Keratinocyte (primary cell): ENCODE measurements at regions not wholly inside any gene's neighbourhood (a gene's known extent, or its start where the extent isn't known, plus 50 kb on each side); places are given as distances from the start of the nearest gene placed in this dataset.

Experiments
- CTCF ChIP-seq, 3 experiments: IDR thresholded peaks in 1 of 3; conservative IDR thresholded peaks in 1 of 3; optimal IDR thresholded peaks in 1 of 3; 2 replicates in 2 of 3; 3 replicates in 1 of 3; pipeline versions ENCODE3 to v1.5.1; 2011; ENCODE audit warnings: low read length in 3 of 3, mild to moderate bottlenecking in 3 of 3, moderate library complexity in 2 of 3, control low read depth in 1 of 3, inconsistent platforms in 1 of 3; ENCODE audit not compliant: insufficient read depth in 2 of 3; ENCODE audit errors: extremely low read depth in 1 of 3
- EZH2 ChIP-seq: IDR thresholded peaks from one replicate; pipeline ENCODE4 v1.6.1; 2012; ENCODE audit warnings: inconsistent platforms, mild to moderate bottlenecking, low read length, moderate library complexity

GRCh38 chr5:110239786-110240185, 486.7 kb downstream of the TMEM232 start:
- no peak for TF ChIP-seq CTCF (optimal IDR thresholded peaks at IDR 0.05 in 1 of 3, IDR thresholded peaks at IDR 0.05 in 1 of 3, conservative IDR thresholded peaks at IDR 0.05 in 1 of 3; ENCODE audit: extremely low read depth in 1 of 3, insufficient read depth in 2 of 3, low read length in 3 of 3)
- no peak for TF ChIP-seq EZH2
